ENCODE measurements at regions not wholly inside any gene's neighbourhood (a gene's known extent, or its start where the extent isn't known, plus 50 kb on each side); places are given as distances from the start of the nearest gene placed in this dataset.

GRCh38 chr3:124267406-124267805 is 275.5 kb upstream of the ROPN1 start:
- intact Hi-C loops (cut with micrococcal nuclease) (no loop called here), dilution Hi-C loops (cut with MboI; ENCODE audit: extremely low pct_ligation_motif_present, low sequenced_read_pairs) (no loop called here)
- no peaks in the 10 kb centered on the region for H4K20me1 ChIP-seq (replicated peaks; ENCODE audit: control insufficient read depth, extremely low read depth, insufficient read depth, low read length)
- no peak overlapping the region for H3K4me2 ChIP-seq (ENCODE audit: insufficient read depth, low read length)
- DNase-seq (ENCODE audit: low read depth, low spot score) (no peak), FAIRE-seq (no peak)
- BruUV-seq (replicated peaks) = no TSS peak
- H3K9me1 ChIP-seq (replicated peaks; ENCODE audit: control insufficient read depth, extremely low read depth, insufficient read depth, low read length) = no peaks in the 10 kb centered on the region
- no peak overlapping the region for H2AFZ ChIP-seq (ENCODE audit: low read depth, low read length)
- peaks cover 11% of the 10 kb centered on the region for H3K4me1 ChIP-seq (ENCODE audit: control insufficient read depth, extremely low read depth, insufficient read depth, low read length)
- CTCF ChIA-PET = interaction anchor here (0.8 to 2.4 kb wide), 5 partner anchors 10 to 235 kb away, joined by 3 to 8 read pairs (median 4); partner anchors contain the start of gene KALRN
- no peak overlapping the region for H3K4me3 ChIP-seq (replicated peaks in 1 of 3; ENCODE audit: insufficient read depth in 1 of 3, low read depth in 1 of 3, low read length in 3 of 3)
- no peaks in the 10 kb centered on the region for H3K27me3 ChIP-seq (ENCODE audit: control insufficient read depth in 2 of 2, insufficient read depth in 2 of 2, low read length in 2 of 2)
- POLR2A ChIA-PET = no interaction called here
- H3K36me3 ChIP-seq (ENCODE audit: control insufficient read depth in 2 of 2, extremely low read depth in 1 of 2, insufficient read depth in 2 of 2, low read length in 2 of 2) = no peaks in the 10 kb centered on the region
- TF ChIP-seq EZH2 (IDR thresholded peaks at IDR 0.05; ENCODE audit: borderline replicate concordance, low read depth, low read length, severe bottlenecking) = no peak
- TF ChIP-seq JUN (IDR thresholded peaks at IDR 0.05; ENCODE audit: borderline replicate concordance, insufficient read depth, insufficient read length, low read depth) = no peak
- no peak for TF ChIP-seq MYC (IDR thresholded peaks at IDR 0.05; ENCODE audit: low read depth, low read length)
- TF ChIP-seq FOS (IDR thresholded peaks at IDR 0.05; ENCODE audit: borderline replicate concordance, insufficient read depth, low read length) = no peak
- TF ChIP-seq POLR2A (IDR thresholded peaks at IDR 0.05; ENCODE audit: low read depth, low read length) = no peak
- no peak for TF ChIP-seq MAX (IDR thresholded peaks at IDR 0.05; ENCODE audit: insufficient read depth, insufficient read length)
- no peak for TF ChIP-seq CTCF (IDR thresholded peaks at IDR 0.05; ENCODE audit: extremely low read depth in 1 of 2, insufficient read depth in 1 of 2, low read depth in 1 of 2, low read length in 2 of 2)
- TF ChIP-seq GATA2 (IDR thresholded peaks at IDR 0.05; ENCODE audit: insufficient read depth, insufficient read length, low read depth, low read length) = no peak
- no peak for TF ChIP-seq POLR2AphosphoS5 (IDR thresholded peaks at IDR 0.05; ENCODE audit: insufficient read depth, low read depth, low read length)
- no peaks in the 10 kb centered on the region for H3K79me2 ChIP-seq (ENCODE audit: control insufficient read depth, insufficient read depth, low read length)
- no peak overlapping the region for H3K9ac ChIP-seq (replicated peaks; ENCODE audit: extremely low read depth, insufficient read depth, low read length)
- H3K9me3 ChIP-seq (replicated peaks; ENCODE audit: control insufficient read depth, insufficient read depth, low read length) = no peaks in the 10 kb centered on the region
- no peak overlapping the region for H3K27ac ChIP-seq (ENCODE audit: insufficient read depth, low read depth, low read length)
